ENCODE measurements at regions not wholly inside any gene's neighbourhood (a gene's known extent, or its start where the extent isn't known, plus 50 kb on each side); places are given as distances from the start of the nearest gene placed in this dataset.

DNA sequence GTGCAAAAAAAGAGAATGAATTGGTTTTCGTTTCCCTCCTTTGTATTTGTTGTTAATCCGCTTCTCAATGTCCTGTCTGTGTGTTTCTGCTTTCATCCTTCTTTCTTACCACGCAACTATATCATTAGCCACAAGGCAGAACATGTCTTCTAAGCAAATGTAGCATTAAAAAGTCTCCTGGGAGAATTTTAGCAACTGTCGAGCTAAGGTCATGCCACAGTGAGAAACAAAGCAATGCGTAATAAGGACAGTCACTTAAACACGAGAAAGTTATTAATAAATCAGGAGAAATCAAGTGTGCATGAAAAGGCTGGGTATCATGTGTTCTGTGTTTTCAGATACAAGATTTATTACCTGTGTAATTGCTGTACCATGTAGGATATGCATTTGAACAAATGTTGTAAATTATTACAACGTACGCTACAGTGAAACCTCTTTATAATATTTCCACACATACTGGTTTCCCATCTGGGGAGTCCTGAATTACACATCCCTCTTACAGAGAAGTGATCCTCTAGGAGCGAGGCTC lies 890.8 kb downstream of the TRIML1 start:
- DNase-seq (ENCODE audit: insufficient read length) = no peak
- TF ChIP-seq POLR2A (IDR thresholded peaks at IDR 0.05; ENCODE audit: low read depth, low read length) (no peak), TAF1 (IDR thresholded peaks at IDR 0.05; ENCODE audit: borderline replicate concordance, low read depth, low read length) (no peak), POLR2AphosphoS5 (IDR thresholded peaks at IDR 0.05; ENCODE audit: low read depth, low read length) (no peak)
- no peak for FAIRE-seq

- DNase-seq (ENCODE audit: insufficient read length) (no peak), FAIRE-seq (no peak)
- TF ChIP-seq POLR2A (IDR thresholded peaks at IDR 0.05; ENCODE audit: low read depth, low read length) = no peak
- TF ChIP-seq TAF1 (IDR thresholded peaks at IDR 0.05; ENCODE audit: borderline replicate concordance, low read depth, low read length) = no peak
- TF ChIP-seq POLR2AphosphoS5 (IDR thresholded peaks at IDR 0.05; ENCODE audit: low read depth, low read length) = no peak
Observed at GRCh38 chr4:189032606-189033338, 893.5 kb downstream of the TRIML1 start.

DNA sequence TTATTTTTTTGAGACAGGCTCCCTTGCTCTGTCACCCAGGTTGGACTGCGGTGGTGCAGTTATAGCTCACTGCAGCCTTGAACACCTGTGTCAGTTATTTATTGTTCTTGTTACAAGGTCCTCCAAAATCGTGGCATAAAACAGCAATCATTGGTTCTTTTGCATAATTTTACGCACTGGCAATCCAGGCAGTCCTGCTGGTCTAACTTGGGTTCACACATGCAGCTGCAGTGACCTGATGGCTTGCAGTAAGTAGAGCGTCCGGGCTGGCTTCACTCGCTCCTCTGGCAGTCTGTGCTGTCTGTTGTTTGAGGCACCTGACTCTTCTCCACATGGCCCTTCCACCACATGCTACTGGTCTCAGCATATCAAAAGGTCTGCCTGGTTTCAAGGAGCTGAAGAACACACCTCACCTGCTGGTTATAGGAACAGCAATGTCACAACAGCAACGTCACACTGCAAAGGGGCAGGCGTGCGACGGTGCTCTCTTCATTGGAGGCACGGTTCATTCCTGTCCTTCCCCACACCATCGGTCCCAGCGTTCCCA lies 894.6 kb downstream of the TRIML1 start:
- DNase-seq (ENCODE audit: insufficient read length) (no peak), FAIRE-seq (no peak)
- TF ChIP-seq TAF1 (IDR thresholded peaks at IDR 0.05; ENCODE audit: borderline replicate concordance, low read depth, low read length) = no peak
- TF ChIP-seq POLR2AphosphoS5 (IDR thresholded peaks at IDR 0.05; ENCODE audit: low read depth, low read length) = no peak
- no peak for TF ChIP-seq POLR2A (IDR thresholded peaks at IDR 0.05; ENCODE audit: low read depth, low read length)

DNA sequence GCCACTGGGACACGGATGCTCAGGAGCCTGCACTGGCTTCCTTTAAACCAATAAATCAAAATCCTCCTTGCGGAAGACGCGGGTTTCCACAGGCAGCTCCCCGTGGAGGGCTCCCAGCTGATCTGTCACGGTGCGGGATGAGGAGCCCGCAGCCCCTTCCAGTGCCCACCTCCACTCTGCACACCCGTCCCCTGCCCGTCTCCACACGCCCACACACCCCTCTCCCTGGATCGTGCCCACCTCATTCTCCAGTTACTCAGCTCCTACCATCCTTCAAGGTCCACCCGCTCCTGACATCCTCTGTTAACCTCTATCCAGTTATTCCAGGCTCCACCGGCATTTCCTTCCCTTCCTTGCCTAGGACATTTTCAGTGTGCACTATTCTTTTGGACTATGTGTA lies 895.9 kb downstream of the TRIML1 start:
- no peak for TF ChIP-seq TAF1 (IDR thresholded peaks at IDR 0.05; ENCODE audit: borderline replicate concordance, low read depth, low read length)
- no peak for TF ChIP-seq POLR2A (IDR thresholded peaks at IDR 0.05; ENCODE audit: low read depth, low read length)
- no peak for TF ChIP-seq POLR2AphosphoS5 (IDR thresholded peaks at IDR 0.05; ENCODE audit: low read depth, low read length)
- FAIRE-seq (no peak), DNase-seq (ENCODE audit: insufficient read length) (no peak)

DNA sequence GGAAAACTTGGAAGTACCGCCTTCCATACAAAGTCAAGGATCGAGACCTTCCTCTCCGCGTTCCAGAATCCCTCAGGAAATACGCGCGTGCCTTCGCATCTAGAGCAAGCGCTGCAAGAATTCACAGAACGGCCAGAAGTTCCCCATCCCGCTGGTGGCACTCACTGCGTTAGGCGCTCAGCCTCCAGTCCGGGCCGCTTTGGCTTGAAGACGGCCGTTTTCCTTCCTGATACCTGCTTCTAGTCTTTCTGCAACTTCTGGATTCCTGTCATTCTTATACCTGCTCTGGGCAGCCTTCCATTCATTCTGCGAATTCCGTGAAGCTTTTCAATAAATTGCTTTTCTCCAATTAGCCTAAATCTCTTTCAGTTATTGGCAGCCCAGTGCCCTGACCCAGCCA lies 896.4 kb downstream of the TRIML1 start:
- DNase-seq (ENCODE audit: insufficient read length) (no peak), FAIRE-seq (no peak)
- TF ChIP-seq TAF1 (IDR thresholded peaks at IDR 0.05; ENCODE audit: borderline replicate concordance, low read depth, low read length) (no peak), POLR2A (IDR thresholded peaks at IDR 0.05; ENCODE audit: low read depth, low read length) (no peak), POLR2AphosphoS5 (IDR thresholded peaks at IDR 0.05; ENCODE audit: low read depth, low read length) (no peak)

- FAIRE-seq (no peak), DNase-seq (ENCODE audit: insufficient read length) (no peak)
Observed at GRCh38 chr4:189036906-189037305, 897.7 kb downstream of the TRIML1 start.

GRCh38 chr4:189046642-189047041 lies 894.0 kb upstream of the FRG1 start:
- TF ChIP-seq POLR2A (IDR thresholded peaks at IDR 0.05; ENCODE audit: low read depth, low read length) (no peak), TAF1 (IDR thresholded peaks at IDR 0.05; ENCODE audit: borderline replicate concordance, low read depth, low read length) (no peak), POLR2AphosphoS5 (IDR thresholded peaks at IDR 0.05; ENCODE audit: low read depth, low read length) (no peak)
- DNase-seq (ENCODE audit: insufficient read length) = no peak
- FAIRE-seq = no peak

More at GRCh38 chr4:189036906-189037305, 897.7 kb downstream of the TRIML1 start:
- TF ChIP-seq POLR2A (IDR thresholded peaks at IDR 0.05; ENCODE audit: low read depth, low read length) = no peak
- TF ChIP-seq POLR2AphosphoS5 (IDR thresholded peaks at IDR 0.05; ENCODE audit: low read depth, low read length) = no peak
- no peak for TF ChIP-seq TAF1 (IDR thresholded peaks at IDR 0.05; ENCODE audit: borderline replicate concordance, low read depth, low read length)

DNA sequence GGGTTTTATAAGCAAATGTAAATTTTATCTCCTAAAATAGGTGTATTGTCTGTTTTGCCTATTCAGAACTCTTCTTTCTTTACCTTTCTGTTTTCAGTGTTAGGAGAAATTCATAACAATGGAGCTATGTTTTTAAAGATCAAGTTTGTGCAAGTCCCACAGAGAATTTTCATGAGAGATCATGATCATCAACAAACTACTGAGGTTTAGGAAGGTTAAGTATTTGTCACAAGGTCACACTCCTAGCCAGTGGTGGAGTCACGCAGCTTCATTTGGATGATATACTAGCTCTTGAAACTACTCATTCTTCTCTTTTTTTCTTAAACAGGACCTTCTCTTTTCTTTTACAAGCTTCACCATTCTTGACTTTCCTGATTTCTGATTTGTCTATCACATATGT lies 892.6 kb upstream of the FRG1 start:
- TF ChIP-seq POLR2AphosphoS5 (IDR thresholded peaks at IDR 0.05; ENCODE audit: low read depth, low read length) = no peak
- no peak for TF ChIP-seq TAF1 (IDR thresholded peaks at IDR 0.05; ENCODE audit: borderline replicate concordance, low read depth, low read length)
- FAIRE-seq (no peak), DNase-seq (ENCODE audit: insufficient read length) (no peak)

DNA sequence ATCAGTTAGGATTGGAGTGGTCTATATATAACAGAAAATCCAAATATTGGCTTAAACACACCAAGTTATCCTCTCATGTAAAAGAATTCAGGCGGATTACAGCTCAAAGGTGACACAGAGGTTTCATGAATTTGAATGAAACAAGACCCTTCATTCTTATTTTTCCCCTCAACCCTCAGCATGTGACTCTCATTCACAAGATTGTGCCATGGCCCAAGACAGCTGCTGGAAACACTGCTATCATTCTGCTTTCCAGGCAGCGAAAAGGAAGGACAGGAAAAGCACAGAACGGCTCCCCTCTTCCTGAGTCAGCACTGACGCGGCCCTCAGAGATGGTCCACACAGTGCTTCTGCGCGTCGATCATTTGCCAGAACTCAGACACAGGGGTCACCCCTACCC lies 891.0 kb upstream of the FRG1 start:
- DNase-seq (ENCODE audit: insufficient read length) (no peak), FAIRE-seq (no peak)
- TF ChIP-seq TAF1 (IDR thresholded peaks at IDR 0.05; ENCODE audit: borderline replicate concordance, low read depth, low read length) (no peak), POLR2A (IDR thresholded peaks at IDR 0.05; ENCODE audit: low read depth, low read length) (no peak), POLR2AphosphoS5 (IDR thresholded peaks at IDR 0.05; ENCODE audit: low read depth, low read length) (no peak)

DNA sequence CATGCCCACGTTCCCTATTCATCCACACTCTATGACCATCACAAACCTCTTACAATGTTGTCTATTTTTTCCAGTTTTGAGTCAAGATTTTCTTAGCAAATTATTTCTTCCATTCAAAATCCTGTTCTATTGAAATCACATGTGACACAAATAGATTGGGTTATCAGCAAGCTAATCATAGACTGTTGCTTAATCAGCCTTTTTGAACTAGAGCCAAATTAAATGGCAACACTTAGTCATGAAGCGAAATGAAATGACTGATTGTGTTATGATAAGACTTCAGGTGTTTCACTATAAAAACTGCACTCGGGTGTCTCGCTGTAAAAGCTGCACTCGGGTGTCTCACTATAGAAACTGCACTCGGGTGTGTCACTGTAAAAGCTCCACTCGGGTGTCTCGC lies 890.0 kb upstream of the FRG1 start:
- DNase-seq (ENCODE audit: insufficient read length) (no peak), FAIRE-seq (no peak)
- TF ChIP-seq POLR2AphosphoS5 (IDR thresholded peaks at IDR 0.05; ENCODE audit: low read depth, low read length) (no peak), POLR2A (IDR thresholded peaks at IDR 0.05; ENCODE audit: low read depth, low read length) (no peak), TAF1 (IDR thresholded peaks at IDR 0.05; ENCODE audit: borderline replicate concordance, low read depth, low read length) (no peak)

- FAIRE-seq (no peak), DNase-seq (ENCODE audit: insufficient read length) (no peak)
- TF ChIP-seq TAF1 (IDR thresholded peaks at IDR 0.05; ENCODE audit: borderline replicate concordance, low read depth, low read length) = no peak
- TF ChIP-seq POLR2A (IDR thresholded peaks at IDR 0.05; ENCODE audit: low read depth, low read length) = no peak
- no peak for TF ChIP-seq POLR2AphosphoS5 (IDR thresholded peaks at IDR 0.05; ENCODE audit: low read depth, low read length)
Observed at GRCh38 chr4:189053621-189054020, 887.1 kb upstream of the FRG1 start.

- no peak for DNase-seq (ENCODE audit: insufficient read length)
- FAIRE-seq = no peak
- no peak for TF ChIP-seq TAF1 (IDR thresholded peaks at IDR 0.05; ENCODE audit: borderline replicate concordance, low read depth, low read length)
- no peak for TF ChIP-seq POLR2AphosphoS5 (IDR thresholded peaks at IDR 0.05; ENCODE audit: low read depth, low read length)
- TF ChIP-seq POLR2A (IDR thresholded peaks at IDR 0.05; ENCODE audit: low read depth, low read length) = no peak
Observed at GRCh38 chr4:189060104-189060503, 880.6 kb upstream of the FRG1 start.

Data from GM12892 (cell line).